ENCODE measurements at regions not wholly inside any gene's neighbourhood (a gene's known extent, or its start where the extent isn't known, plus 50 kb on each side); places are given as distances from the start of the nearest gene placed in this dataset.

GRCh38 chr3:137325934-137326333 lies 368.2 kb downstream of the IL20RB start:
- Histone ChIP-seq H2BK5ac (ENCODE audit: low read depth, low read length, poor library complexity, severe bottlenecking) (no peak overlapping the region), H3K9me3 (ENCODE audit: control insufficient read depth, insufficient read depth, low read length) (peaks cover 6% of the 10 kb centered on the region; the same call in 1 of the 2 replicates), H3K4me3 (ENCODE audit: insufficient read depth, low read depth, low read length) (no peak overlapping the region), H3K9ac (ENCODE audit: low read depth, low read length) (no peak overlapping the region), H3K27me3 (ENCODE audit: control insufficient read depth, insufficient read depth, low read length) (no peaks in the 10 kb centered on the region), H3K18ac (ENCODE audit: low read depth, low read length) (no peak overlapping the region), H3K79me1 (ENCODE audit: low read depth in 1 of 2, low read length in 2 of 2) (no peaks in the 10 kb centered on the region), H3K4me1 (ENCODE audit: control insufficient read depth, insufficient read depth, low read length) (no peaks in the 10 kb centered on the region), H3K27ac (ENCODE audit: insufficient read depth, low read length) (no peak overlapping the region), H3K14ac (replicated peaks; ENCODE audit: low read depth, low read length) (no peak overlapping the region), H3K36me3 (ENCODE audit: control insufficient read depth, insufficient read depth, low read length) (no peaks in the 10 kb centered on the region), H4K91ac (ENCODE audit: insufficient read depth, low read depth, low read length) (no peak overlapping the region), H4K20me1 (ENCODE audit: insufficient read depth, low read length) (no peaks in the 10 kb centered on the region), H2AK9ac (replicated peaks; ENCODE audit: low read depth, low read length, poor library complexity) (no peak overlapping the region), H2AK5ac (ENCODE audit: low read depth, low read length) (no peak overlapping the region), H2BK15ac (ENCODE audit: low read depth, low read length) (no peak overlapping the region), H3K9me1 (ENCODE audit: insufficient read depth, low read length) (no peaks in the 10 kb centered on the region), H3K4me2 (ENCODE audit: low read depth, low read length) (no peak overlapping the region), H2AFZ (replicated peaks; ENCODE audit: low read length, poor library complexity) (no peak overlapping the region), H3K23ac (ENCODE audit: low read depth, low read length) (no peak overlapping the region), H2BK120ac (ENCODE audit: low read depth, low read length) (no peak overlapping the region), H3K56ac (ENCODE audit: extremely low read depth, insufficient read depth, low read length) (no peak overlapping the region), H2BK20ac (ENCODE audit: low read depth, low read length) (no peak overlapping the region), H4K5ac (ENCODE audit: low read depth, low read length) (no peak overlapping the region), H3K4ac (ENCODE audit: low read depth, low read length) (no peak overlapping the region), H4K8ac (ENCODE audit: low read depth in 2 of 2, low read length in 2 of 2) (no peak overlapping the region)
- ChIA-PET CTCF (no interaction called here), POLR2A (ENCODE audit: unreplicated experiment) (no interaction called here)
- 40% methylated on average over 1 of the region's 3 CpGs; no CpG with 5 or more reads in 1 of the 2 experiments for WGBS, 2 experiments (ENCODE audit: extremely low coverage in 2 of 2, insufficient read length in 1 of 2)
- BruUV-seq (replicated peaks), result no TSS peak
- in situ Hi-C loops (cut with MboI; ENCODE audit: low sequenced_read_pairs) (no loop called here), dilution Hi-C loops (cut with HindIII; ENCODE audit: low sequenced_read_pairs, unreplicated experiment) (no loop called here), intact Hi-C loops (cut with micrococcal nuclease) (no loop called here)
- DNase-seq (no peak), ATAC-seq (ENCODE audit: low read depth) (no peak)
- TF ChIP-seq SMC3 (IDR thresholded peaks at IDR 0.05; ENCODE audit: low read depth, low read length) (no peak), RCOR1 (IDR thresholded peaks at IDR 0.05; ENCODE audit: insufficient replicate concordance, low read length) (no peak), USF2 (IDR thresholded peaks at IDR 0.05; ENCODE audit: low read depth, low read length) (no peak), CHD1 (IDR thresholded peaks at IDR 0.05; ENCODE audit: low read depth, low read length) (no peak), RAD21 (IDR thresholded peaks at IDR 0.05; ENCODE audit: low read length) (no peak), CEBPB (IDR thresholded peaks at IDR 0.05; ENCODE audit: low read depth, low read length) (no peak), NFE2L2 (IDR thresholded peaks at IDR 0.05; ENCODE audit: low read depth, low read length) (no peak), MAZ (IDR thresholded peaks at IDR 0.05; ENCODE audit: borderline replicate concordance, low read depth, low read length) (no peak), BHLHE40 (IDR thresholded peaks at IDR 0.05; ENCODE audit: low read depth, low read length) (no peak), POLR2A (IDR thresholded peaks at IDR 0.05; ENCODE audit: low read depth, low read length) (no peak), FOS (IDR thresholded peaks at IDR 0.05; ENCODE audit: low read depth, low read length) (no peak)
